ENCODE measurements at regions not wholly inside any gene's neighbourhood (a gene's known extent, or its start where the extent isn't known, plus 50 kb on each side); places are given as distances from the start of the nearest gene placed in this dataset.

GRCh38 chr2:237150186-237150585 lies 64.5 kb downstream of the COPS8 start:
- DNase-seq, result no peak

DNA sequence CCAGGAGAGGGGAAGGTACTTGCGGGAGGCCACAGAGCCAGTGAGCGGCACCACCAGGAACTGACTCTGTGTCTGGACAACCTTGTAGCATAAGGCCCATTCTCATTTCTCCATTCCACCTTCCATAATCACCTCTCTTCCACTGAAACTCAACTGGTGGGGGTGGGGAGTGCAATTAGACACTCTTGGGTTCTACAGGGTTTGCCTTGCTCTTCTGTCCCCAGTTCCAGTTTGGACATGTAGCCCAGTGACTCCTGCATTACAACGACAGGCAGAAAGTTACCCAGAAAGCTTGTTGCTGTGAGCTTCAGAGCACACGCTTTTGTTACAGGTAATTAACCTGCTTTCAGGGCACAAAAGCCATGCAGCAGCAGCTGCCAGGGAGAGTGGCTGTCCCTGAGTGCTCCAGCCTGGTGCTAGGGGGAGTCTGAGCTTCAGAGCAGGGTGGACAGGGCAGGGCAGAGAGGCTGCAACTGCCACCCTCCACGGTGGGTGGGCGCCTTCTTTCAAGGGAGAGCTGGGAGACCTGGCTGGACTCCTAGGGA lies 65.2 kb downstream of the COPS8 start:
- no peak for DNase-seq

GRCh38 chr2:237152361-237152760 lies 66.7 kb downstream of the COPS8 start:
- DNase-seq, result no peak

DNA sequence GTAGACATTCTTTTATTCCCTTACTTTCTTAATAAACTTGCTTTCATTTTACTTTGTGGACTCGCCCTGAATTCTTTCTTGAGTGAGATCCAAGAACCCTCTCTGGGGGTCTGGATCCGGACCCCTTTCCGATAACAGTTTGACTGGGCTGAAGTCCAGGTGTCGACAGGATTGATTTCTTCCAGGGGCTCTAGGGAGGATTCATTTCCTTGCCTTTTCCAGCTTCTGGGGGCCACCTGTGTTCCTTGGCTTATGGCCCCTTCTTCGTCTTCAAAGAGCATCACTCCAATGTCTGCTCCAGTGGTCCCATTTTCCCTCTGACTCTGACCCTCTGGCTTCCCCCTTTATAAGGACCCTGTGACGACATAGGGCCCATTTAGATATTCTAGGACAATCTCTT lies 67.5 kb downstream of the COPS8 start:
- no peak for DNase-seq

- DNase-seq, result peak; percentile 33 to 45
These were observed 68.5 kb downstream of the COPS8 start for GRCh38 chr2:237154082-237154638.

DNA sequence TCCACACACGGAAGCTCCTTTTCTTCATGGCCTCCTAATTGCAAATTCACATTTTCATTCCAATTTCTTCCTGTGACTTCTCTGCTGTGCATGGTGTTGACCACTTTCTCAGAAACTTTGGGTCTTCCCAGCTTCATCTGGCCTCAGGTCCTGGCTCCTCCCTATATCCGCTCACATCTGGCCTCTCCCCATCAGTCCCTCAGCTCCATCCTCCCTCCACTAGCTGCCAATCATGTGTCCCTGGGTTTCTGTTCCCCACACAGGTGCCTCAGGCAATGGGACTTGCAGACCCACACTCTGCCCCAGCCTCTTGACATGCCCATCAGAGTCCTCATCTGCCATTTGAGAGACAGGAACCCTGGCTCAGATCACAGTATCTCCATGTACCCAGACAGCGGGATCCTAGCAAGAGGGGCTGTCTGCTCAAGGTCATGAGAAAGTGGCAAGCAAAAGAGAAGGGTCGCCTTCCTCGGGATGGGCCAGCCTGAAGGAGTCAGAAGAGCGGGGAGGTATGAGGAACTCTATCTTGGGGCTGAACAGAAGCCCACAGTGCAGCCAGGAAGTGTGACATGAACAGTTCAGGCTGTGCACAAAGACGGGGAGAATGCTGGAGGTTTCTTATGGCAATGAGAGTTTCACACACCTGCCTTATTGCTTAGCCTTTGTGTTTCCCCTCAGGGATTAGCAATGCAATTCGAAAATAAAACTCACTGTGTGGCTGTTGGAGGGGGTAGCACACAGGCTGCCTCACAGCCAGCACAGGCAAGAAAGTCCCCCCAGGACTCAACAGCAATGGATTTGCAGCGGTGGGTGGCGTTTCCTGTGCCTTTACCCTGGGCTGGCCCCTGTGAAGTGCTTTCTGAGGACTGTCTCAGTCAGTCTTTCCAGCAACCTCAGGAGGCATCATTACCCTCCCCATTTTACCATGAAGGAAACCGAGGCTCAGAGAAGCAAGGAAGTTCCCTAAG lies 69.5 kb downstream of the COPS8 start:
- peak in 1 of 2 experiments; percentile 33 for DNase-seq

GRCh38 chr2:237156031-237156856 lies 70.6 kb downstream of the COPS8 start:
- peak; percentile 34 to 58 for DNase-seq

GRCh38 chr2:237156857-237157779 lies 71.4 kb downstream of the COPS8 start:
- no peak for DNase-seq

- DNase-seq, result no peak
These were observed 72.1 kb downstream of the COPS8 start for GRCh38 chr2:237157780-237158102.

GRCh38 chr2:237158194-237158593 lies 72.5 kb downstream of the COPS8 start:
- no peak for DNase-seq

DNA sequence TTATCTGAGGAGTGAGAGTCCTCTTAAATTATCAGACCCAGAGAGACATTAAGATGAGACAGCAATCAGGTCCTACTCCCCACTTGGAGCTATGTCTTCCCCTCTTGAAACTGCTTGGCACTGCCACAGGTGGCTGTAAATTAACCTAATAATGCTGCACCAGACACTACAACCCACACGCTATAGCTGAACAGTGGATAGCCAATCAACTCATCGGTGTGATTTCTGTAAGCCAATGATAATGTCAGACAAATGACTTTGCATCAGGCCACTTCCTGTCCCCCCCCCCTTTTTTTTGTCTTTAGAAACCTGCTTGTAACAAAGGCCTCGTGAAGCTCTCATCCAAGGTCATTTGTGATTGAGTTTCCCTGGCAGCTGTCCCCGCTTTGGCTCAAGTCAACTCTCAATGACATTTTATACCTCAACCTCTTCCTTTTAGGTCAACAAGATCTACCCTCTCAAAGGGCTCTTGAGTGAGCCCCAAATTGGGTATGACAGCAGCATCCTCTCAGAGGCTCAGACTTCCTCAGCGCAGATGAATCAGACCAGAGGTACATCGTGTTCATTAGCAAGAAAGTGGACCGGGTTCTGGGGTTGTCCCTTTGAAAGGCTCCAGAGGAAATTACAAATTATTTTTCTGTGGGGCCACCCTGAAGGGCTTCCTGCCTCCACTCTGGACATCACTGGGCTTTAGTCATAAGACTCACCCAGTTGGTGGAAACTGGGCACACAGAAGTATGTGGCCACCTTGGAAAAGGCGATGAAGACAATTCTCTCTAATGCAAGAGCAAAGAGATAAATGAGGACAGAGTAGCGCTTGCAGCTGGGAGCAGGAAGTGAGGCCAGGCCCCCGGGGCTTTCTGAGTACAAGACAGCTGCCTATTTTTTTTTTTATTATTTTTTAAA lies 73.6 kb downstream of the COPS8 start:
- no peak for DNase-seq

DNA sequence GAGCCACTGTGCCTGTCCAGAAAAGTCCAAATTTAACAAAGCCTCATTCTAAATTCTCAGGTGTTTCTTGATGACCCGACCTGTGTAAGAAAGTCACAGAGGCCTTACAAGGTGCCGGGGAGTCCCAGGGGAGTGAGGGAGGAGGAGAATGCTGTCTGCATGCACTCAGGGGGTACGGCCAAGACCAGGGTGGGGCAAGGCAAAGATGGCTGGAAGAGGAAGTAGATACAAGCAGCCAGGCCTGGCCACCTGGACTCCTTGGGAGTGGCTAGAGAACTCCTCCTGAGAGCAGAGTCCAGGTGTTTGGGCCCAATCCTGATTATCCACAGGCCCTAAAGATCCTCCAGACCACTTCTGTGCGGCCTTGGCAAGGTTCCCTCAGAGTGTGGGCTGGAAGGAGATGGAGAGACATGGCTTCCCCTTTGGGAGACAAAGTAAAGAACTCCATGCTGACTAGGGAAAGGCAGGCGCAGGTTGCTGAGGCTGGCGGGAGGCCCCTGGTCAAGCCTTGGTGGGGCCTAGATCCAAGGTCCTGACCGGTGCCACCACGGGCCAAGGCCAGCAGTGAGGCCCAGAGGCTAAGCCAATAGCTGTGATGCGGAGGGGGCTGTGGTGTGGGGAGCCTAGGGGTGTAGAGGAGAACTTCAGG lies 74.7 kb downstream of the COPS8 start:
- DNase-seq, result no peak

- DNase-seq, result no peak
These were observed 75.5 kb downstream of the COPS8 start for GRCh38 chr2:237161189-237161588.

- DNase-seq, result no peak
These were observed 77.3 kb downstream of the COPS8 start for GRCh38 chr2:237162959-237163358.

DNA sequence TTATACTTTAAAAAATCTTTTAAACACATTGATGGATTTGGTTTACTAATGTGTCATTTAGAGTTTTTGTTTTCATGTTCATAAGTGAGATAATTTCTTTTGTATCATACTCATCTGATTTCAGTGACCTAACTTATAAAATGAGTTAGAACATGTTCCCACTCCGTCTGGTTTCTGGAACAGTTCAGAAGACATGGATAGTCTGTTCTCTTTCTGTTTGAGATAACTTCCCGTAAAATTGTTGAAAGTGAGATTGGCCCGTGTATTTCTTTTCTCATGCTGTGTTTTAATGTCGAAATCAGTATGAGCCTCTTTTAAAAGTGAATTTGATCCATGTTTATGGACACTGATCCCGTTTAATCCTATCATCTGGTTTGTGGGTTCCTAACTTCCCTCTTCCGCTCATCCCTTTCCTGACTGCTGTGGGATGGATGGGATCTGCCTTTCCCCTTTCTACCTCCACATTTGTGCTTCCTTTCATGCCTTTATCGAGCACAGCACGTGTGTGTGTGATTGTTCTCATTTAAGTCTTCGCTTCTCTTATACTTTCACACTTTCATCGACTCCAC lies 78.9 kb downstream of the COPS8 start:
- DNase-seq, result no peak

DNA sequence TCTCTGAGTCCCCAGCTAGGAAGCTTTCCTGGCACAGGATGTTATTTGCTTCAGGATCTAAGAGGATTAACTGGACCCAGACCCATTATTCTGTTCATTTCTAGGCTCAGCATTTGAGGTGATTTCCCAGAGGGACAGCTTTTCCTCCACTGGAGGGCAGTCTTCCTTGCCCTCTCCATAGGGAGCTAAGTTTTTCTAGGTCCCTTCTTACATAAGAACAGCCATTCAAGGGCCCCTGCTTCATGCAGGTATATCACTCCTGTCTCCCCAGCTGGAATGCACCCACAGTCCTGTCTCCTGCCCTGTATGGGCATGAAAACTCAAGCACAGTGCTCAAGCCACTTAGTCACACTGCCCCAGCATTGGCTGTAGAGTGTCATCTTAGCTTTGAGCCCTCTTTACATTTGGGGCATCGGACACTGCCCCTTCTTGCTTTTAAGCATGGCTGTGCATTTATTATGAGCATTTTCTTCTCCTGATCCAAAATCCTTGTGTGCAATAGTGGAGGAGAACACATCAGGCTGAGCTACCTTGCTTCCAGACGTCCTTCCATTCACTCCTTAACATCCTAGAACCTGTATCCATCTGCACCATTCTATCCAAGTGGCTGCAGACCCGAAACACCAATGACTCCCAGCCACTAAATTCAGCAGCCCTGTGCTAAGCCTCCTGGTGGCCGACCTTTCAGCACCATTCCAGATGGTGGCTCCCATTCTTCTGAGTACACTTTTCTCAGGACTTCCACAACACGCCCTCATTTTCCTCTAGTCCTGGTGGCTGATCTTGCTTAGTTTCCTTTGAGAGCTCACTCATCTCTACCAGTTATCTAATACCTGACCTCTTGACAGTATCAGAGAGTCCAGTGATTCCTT lies 80.0 kb downstream of the COPS8 start:
- no peak for DNase-seq

GRCh38 chr2:237167038-237167437 lies 81.3 kb downstream of the COPS8 start:
- no peak for DNase-seq

- no peak for DNase-seq
These were observed 82.2 kb downstream of the COPS8 start for GRCh38 chr2:237167934-237168333.

DNA sequence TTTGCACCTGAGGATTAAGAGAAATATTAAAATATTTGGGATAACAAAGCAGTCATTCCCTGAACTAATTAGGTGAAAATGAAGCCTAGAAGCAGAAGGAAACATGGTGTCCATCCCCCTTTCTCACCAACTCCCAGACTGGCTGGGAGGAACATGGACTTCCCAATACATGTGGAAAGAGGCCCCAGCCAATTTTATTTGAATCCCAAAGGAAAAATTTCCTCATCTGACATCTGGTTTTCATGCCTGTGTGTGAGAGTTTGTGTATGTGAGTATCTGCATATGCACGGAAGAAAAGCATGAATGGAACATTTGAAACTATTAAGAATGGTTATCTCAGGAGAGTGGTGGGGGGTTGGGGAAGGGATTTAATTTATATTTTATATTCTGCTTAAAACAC lies 84.3 kb downstream of the COPS8 start:
- DNase-seq, result no peak

Data from stimulated activated CD4-positive, alpha-beta T cell treated with anti-CD3 and anti-CD28 coated beads, Interleukin-4, amount 100 ng/mL, for 4 hours (primary cell).